ENCODE measurements at regions not wholly inside any gene's neighbourhood (a gene's known extent, or its start where the extent isn't known, plus 50 kb on each side); places are given as distances from the start of the nearest gene placed in this dataset.

GRCh38 chr15:45743426-45744235, 108.8 kb downstream of the SQOR start:
- H3K27ac ChIP-seq (ENCODE audit: low read depth, low read length, poor library complexity, severe bottlenecking) = no peak overlapping the region
- no peaks in the 10 kb centered on the region for H3K36me3 ChIP-seq (ENCODE audit: insufficient read depth, low read length, poor library complexity, severe bottlenecking)
- TF ChIP-seq CTCF (conservative IDR thresholded peaks at IDR 0.05; ENCODE audit: low read depth, low read length) = no peak
- no TSS peak for BruUV-seq (replicated peaks)
- H3K27me3 ChIP-seq (replicated peaks; ENCODE audit: insufficient read depth, low read depth, low read length, poor library complexity) = peaks cover 5% of the 10 kb centered on the region
- no peak overlapping the region for H3K4me3 ChIP-seq (ENCODE audit: low read depth, low read length, poor library complexity, severe bottlenecking)
- DNase-seq (ENCODE audit: low spot score) = no peak
- CTCF ChIA-PET = no interaction called here
- intact Hi-C loops (cut with micrococcal nuclease; ENCODE audit: unreplicated experiment) = no loop called here
- H3K4me1 ChIP-seq (ENCODE audit: insufficient read depth, low read length, poor library complexity, severe bottlenecking) = no peaks in the 10 kb centered on the region
- POLR2A ChIA-PET (ENCODE audit: low non-redundant PET) = no interaction called here
- H3K9me3 ChIP-seq (ENCODE audit: low read depth, low read length, poor library complexity, severe bottlenecking) = no peaks in the 10 kb centered on the region

- BruUV-seq (replicated peaks) = no TSS peak
- Histone ChIP-seq H3K9me3 (ENCODE audit: low read depth, low read length, poor library complexity, severe bottlenecking) (no peaks in the 10 kb centered on the region), H3K27me3 (replicated peaks; ENCODE audit: insufficient read depth, low read depth, low read length, poor library complexity) (peaks cover 3% of the 10 kb centered on the region), H3K27ac (ENCODE audit: low read depth, low read length, poor library complexity, severe bottlenecking) (no peak overlapping the region), H3K36me3 (ENCODE audit: insufficient read depth, low read length, poor library complexity, severe bottlenecking) (no peaks in the 10 kb centered on the region), H3K4me3 (ENCODE audit: low read depth, low read length, poor library complexity, severe bottlenecking) (no peak overlapping the region), H3K4me1 (ENCODE audit: insufficient read depth, low read length, poor library complexity, severe bottlenecking) (no peaks in the 10 kb centered on the region)
- no peak for DNase-seq (ENCODE audit: low spot score)
- no peak for TF ChIP-seq CTCF (conservative IDR thresholded peaks at IDR 0.05; ENCODE audit: low read depth, low read length)
- TF ChIP-seq EZH2 (IDR thresholded peaks at IDR 0.05; ENCODE audit: borderline replicate concordance, low read depth, low read length, poor library complexity, severe bottlenecking) = no peak
- ChIA-PET POLR2A (ENCODE audit: low non-redundant PET) (no interaction called here), CTCF (no interaction called here)
- intact Hi-C loops (cut with micrococcal nuclease; ENCODE audit: unreplicated experiment) = no loop called here
Observed at GRCh38 chr15:45744236-45744589, 109.4 kb downstream of the SQOR start.

- Histone ChIP-seq H3K4me1 (ENCODE audit: insufficient read depth, low read length, poor library complexity, severe bottlenecking) (no peaks in the 10 kb centered on the region), H3K9me3 (ENCODE audit: low read depth, low read length, poor library complexity, severe bottlenecking) (no peaks in the 10 kb centered on the region), H3K4me3 (ENCODE audit: low read depth, low read length, poor library complexity, severe bottlenecking) (no peak overlapping the region), H3K36me3 (ENCODE audit: insufficient read depth, low read length, poor library complexity, severe bottlenecking) (no peaks in the 10 kb centered on the region), H3K27ac (ENCODE audit: low read depth, low read length, poor library complexity, severe bottlenecking) (no peak overlapping the region), H3K27me3 (replicated peaks; ENCODE audit: insufficient read depth, low read depth, low read length, poor library complexity) (no peaks in the 10 kb centered on the region)
- no TSS peak for BruUV-seq (replicated peaks)
- intact Hi-C loops (cut with micrococcal nuclease; ENCODE audit: unreplicated experiment) = no loop called here
- ChIA-PET CTCF (no interaction called here), POLR2A (ENCODE audit: low non-redundant PET) (no interaction called here)
- no peak for DNase-seq (ENCODE audit: low spot score)
- TF ChIP-seq CTCF (conservative IDR thresholded peaks at IDR 0.05; ENCODE audit: low read depth, low read length) (no peak), EZH2 (IDR thresholded peaks at IDR 0.05; ENCODE audit: borderline replicate concordance, low read depth, low read length, poor library complexity, severe bottlenecking) (no peak)
Observed at GRCh38 chr15:45747426-45747825, 112.6 kb downstream of the SQOR start.
